Uterus (tissue), 3 donors: ENCODE measurements at regions not wholly inside any gene's neighbourhood (a gene's known extent, or its start where the extent isn't known, plus 50 kb on each side); places are given as distances from the start of the nearest gene placed in this dataset.

Source experiments
- DNase-seq, 2 donors: peaks; one replicate each; pipeline ENCODE4 v3.0.0-alpha.2; 2019 to 2020
- H3K27ac ChIP-seq, 2 donors: fragments of 200-600 bp; sonication (generic); 1 replicate in 1 of 2; 2 replicates in 1 of 2; pipeline ENCODE4 v1.5.1; 2016 to 2018
- H3K27me3 ChIP-seq, 2 donors: fragments of 200-600 bp; sonication (generic); one replicate each; pipeline ENCODE4 v1.5.1; 2018 to 2019; ENCODE audit warnings: control low read depth in 1 of 2
- H3K36me3 ChIP-seq, 2 donors: fragments of 200-600 bp; sonication (generic); one replicate each; pipeline ENCODE4 v1.5.1; 2019; ENCODE audit warnings: control low read depth in 1 of 2
- H3K4me1 ChIP-seq, 2 donors: fragments of 200-600 bp; sonication (generic); one replicate each; pipeline ENCODE4 v1.5.1; 2018 to 2019; ENCODE audit warnings: control low read depth in 1 of 2
- H3K4me3 ChIP-seq, 2 donors: fragments of 200-600 bp; sonication (generic); 1 replicate in 1 of 2; 2 replicates in 1 of 2; pipeline ENCODE4 v1.5.1; 2018 to 2019; ENCODE audit warnings: mild to moderate bottlenecking in 1 of 2
- H3K9me3 ChIP-seq, 2 donors: fragments of 200-600 bp; sonication (generic); one replicate each; pipeline ENCODE4 v1.5.1; 2019; ENCODE audit warnings: control low read depth in 1 of 2
- POLR2A ChIP-seq, 2 donors: fragments of 450-650 bp; IDR thresholded peaks; one replicate each; pipeline ENCODE4 v1.6.1; 2016; ENCODE audit warnings: antibody characterized with exemption in 2 of 2, mild to moderate bottlenecking in 1 of 2, moderate library complexity in 1 of 2
- intact Hi-C: fragments of 100-400 bp; cut with DNase I; formaldehyde crosslinking; loops from one replicate; pipeline ENCODE4 v1.15.1; 2023; ENCODE audit warnings: low total_unique reads
- TF ChIP-seq, protein P1 (sequence below), 4 experiments: fragments of 200-600 bp in 2 of 4; fragments of 450-650 bp in 2 of 4; sonication (generic) in 2 of 4; IDR thresholded peaks; one replicate each; pipeline ENCODE4 v1.5.1; 2016 to 2019; ENCODE audit warnings: antibody characterized with exemption in 4 of 4, mild to moderate bottlenecking in 2 of 4, moderate library complexity in 1 of 4
- donor health status: DM: yes; HTN: yes; CAD: no.

DNA sequence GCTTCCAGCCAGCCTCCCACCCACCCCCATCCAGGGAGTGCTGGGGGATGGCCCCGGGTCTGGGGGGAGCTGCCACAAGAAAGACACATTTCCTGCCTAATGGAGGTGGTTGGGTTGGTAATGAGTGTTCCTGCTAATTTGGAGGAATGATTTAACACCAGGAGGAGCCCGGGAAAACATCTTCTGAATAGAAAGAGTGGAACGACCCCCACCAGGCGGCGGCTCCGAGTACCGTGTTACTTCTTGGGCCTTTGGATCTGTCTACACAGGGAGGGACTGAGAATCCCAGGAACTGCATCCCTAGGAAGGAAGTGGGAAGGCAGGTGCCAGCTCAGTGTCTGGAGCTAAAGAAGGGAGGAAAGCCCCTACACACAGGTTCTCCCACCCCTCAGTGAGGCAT lies 64.6 kb downstream of the TSPAN17 start:
- H3K36me3 ChIP-seq, result no peaks in the 10 kb centered on the region
- no peak for DNase-seq
- H3K27me3 ChIP-seq, result no peaks in the 10 kb centered on the region
- no peaks in the 10 kb centered on the region for H3K9me3 ChIP-seq
- H3K4me3 ChIP-seq, result no peak overlapping the region
- H3K4me1 ChIP-seq, result no peaks in the 10 kb centered on the region
- intact Hi-C loops, result no loop called here
- H3K27ac ChIP-seq, result no peak overlapping the region
- TF ChIP-seq, protein P1, sequence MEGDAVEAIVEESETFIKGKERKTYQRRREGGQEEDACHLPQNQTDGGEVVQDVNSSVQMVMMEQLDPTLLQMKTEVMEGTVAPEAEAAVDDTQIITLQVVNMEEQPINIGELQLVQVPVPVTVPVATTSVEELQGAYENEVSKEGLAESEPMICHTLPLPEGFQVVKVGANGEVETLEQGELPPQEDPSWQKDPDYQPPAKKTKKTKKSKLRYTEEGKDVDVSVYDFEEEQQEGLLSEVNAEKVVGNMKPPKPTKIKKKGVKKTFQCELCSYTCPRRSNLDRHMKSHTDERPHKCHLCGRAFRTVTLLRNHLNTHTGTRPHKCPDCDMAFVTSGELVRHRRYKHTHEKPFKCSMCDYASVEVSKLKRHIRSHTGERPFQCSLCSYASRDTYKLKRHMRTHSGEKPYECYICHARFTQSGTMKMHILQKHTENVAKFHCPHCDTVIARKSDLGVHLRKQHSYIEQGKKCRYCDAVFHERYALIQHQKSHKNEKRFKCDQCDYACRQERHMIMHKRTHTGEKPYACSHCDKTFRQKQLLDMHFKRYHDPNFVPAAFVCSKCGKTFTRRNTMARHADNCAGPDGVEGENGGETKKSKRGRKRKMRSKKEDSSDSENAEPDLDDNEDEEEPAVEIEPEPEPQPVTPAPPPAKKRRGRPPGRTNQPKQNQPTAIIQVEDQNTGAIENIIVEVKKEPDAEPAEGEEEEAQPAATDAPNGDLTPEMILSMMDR (IDR thresholded peaks at IDR 0.05), result no peak
- TF ChIP-seq POLR2A (IDR thresholded peaks at IDR 0.05), result no peak

DNA sequence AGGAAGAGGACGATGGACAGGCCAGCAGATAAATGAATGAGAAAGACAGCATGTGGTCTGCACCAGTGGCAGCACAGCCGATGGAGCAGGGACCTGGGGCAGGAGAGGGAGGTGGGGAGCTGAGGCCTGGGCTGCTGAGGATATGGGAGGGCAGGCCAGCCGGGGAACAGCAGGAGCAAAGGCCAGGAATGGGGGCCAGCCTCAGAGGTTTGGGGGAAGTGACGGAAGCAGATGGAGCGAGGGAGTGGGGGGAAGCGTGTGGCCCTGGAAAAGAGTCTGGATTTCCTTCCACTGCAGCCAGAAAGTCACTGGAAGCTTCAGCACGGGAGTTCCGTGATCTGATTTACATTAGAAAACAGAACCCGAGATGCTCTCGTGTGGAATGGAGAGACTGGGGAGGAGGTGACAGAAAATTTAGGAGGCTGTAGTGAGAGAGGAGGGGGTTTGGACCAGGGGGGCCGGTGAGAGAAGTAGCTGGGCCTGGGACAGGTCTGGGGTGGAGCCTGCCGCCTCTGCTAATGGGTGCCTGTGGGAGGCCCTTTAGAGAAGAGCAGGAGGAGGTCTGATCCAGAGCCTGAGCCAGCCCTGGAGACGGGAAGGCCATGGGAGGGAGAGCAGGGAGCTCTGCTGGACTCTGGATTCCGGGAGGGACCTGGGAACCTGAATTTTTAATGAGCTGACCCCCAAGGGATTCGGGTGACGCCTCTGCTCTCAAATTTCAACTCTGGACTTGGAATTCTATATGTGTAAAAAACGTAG lies 65.4 kb downstream of the TSPAN17 start:
- H3K27ac ChIP-seq, result no peak overlapping the region
- H3K27me3 ChIP-seq, result no peaks in the 10 kb centered on the region
- H3K4me1 ChIP-seq, result no peaks in the 10 kb centered on the region
- TF ChIP-seq POLR2A (IDR thresholded peaks at IDR 0.05), result no peak
- TF ChIP-seq, protein P1 (IDR thresholded peaks at IDR 0.05), result no peak
- H3K4me3 ChIP-seq, result no peak overlapping the region
- no peaks in the 10 kb centered on the region for H3K9me3 ChIP-seq
- DNase-seq, result no peak
- intact Hi-C loops, result no loop called here
- no peaks in the 10 kb centered on the region for H3K36me3 ChIP-seq

DNA sequence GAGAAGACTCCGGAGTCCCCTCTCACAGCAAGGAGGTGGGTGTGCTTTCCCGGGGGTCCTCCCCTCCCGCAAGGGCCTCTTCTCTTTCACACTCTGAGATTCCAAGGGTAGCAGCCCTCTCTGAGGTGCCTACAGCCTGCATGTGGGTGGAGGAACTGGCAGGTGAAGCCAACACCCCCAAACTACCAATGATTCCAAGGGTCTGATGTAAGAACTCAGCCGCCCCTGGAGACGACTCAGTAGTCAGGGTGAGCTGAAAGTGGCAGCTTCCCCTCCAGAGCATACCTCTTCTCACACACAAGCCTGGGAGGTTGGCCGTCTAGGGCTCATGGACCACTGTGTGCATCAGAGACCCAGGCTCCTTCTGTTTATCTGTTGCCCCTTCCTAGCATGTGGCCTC lies 66.1 kb downstream of the TSPAN17 start:
- no peak overlapping the region for H3K27ac ChIP-seq
- no peak for TF ChIP-seq POLR2A (IDR thresholded peaks at IDR 0.05)
- TF ChIP-seq, protein P1 (IDR thresholded peaks at IDR 0.05), result no peak
- no peaks in the 10 kb centered on the region for H3K4me1 ChIP-seq
- H3K36me3 ChIP-seq, result no peaks in the 10 kb centered on the region
- no peaks in the 10 kb centered on the region for H3K9me3 ChIP-seq
- H3K27me3 ChIP-seq, result no peaks in the 10 kb centered on the region
- intact Hi-C loops, result no loop called here
- H3K4me3 ChIP-seq, result no peak overlapping the region
- no peak for DNase-seq

DNA sequence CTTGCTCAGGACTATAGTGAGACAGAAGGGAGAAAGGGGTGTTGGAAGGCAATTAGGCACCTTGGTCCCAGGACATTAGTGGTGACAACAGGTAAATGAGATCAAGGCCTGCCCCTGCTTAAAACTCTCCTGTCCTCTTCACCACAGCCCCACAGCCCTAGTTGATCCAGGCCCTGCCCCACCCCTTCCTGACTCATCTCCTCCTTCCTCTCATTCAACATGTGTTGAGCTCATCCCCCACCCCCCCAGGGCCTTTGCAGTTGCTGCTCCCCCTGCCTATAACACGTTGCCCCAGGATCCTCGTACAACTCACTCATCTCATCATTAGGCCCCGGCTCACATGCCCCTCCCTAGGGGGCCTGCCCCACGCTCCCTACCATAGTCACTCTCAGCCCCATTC lies 66.8 kb downstream of the TSPAN17 start:
- no peak for TF ChIP-seq POLR2A (IDR thresholded peaks at IDR 0.05)
- TF ChIP-seq, protein P1 (IDR thresholded peaks at IDR 0.05), result no peak
- Histone ChIP-seq H3K4me3 (no peak overlapping the region), H3K4me1 (no peaks in the 10 kb centered on the region), H3K27me3 (no peaks in the 10 kb centered on the region), H3K27ac (no peak overlapping the region), H3K9me3 (no peaks in the 10 kb centered on the region), H3K36me3 (no peaks in the 10 kb centered on the region)
- DNase-seq, result no peak
- intact Hi-C loops, result no loop called here

- DNase-seq, result no peak
- intact Hi-C loops, result no loop called here
- TF ChIP-seq, protein P1 (IDR thresholded peaks at IDR 0.05), result no peak
- no peak for TF ChIP-seq POLR2A (IDR thresholded peaks at IDR 0.05)
- no peaks in the 10 kb centered on the region for H3K9me3 ChIP-seq
- no peaks in the 10 kb centered on the region for H3K27me3 ChIP-seq
- H3K27ac ChIP-seq, result no peak overlapping the region
- no peaks in the 10 kb centered on the region for H3K36me3 ChIP-seq
- H3K4me3 ChIP-seq, result no peak overlapping the region
- no peaks in the 10 kb centered on the region for H3K4me1 ChIP-seq
These were observed 69.0 kb downstream of the TSPAN17 start for GRCh38 chr5:176716320-176716719.
